GM18951 (cell line): ENCODE measurements at regions not wholly inside any gene's neighbourhood (a gene's known extent, or its start where the extent isn't known, plus 50 kb on each side); places are given as distances from the start of the nearest gene placed in this dataset.

Experiments
- POLR2A ChIP-seq: IDR thresholded peaks from 4 replicates; pipeline ENCODE4 v1.6.1; 2011; ENCODE audit warnings: mild to moderate bottlenecking; ENCODE audit not compliant: insufficient read length, insufficient read depth; ENCODE audit errors: extremely low read depth
- in situ Hi-C: fragments of 300-500 bp; cut with MboI; formaldehyde crosslinking; loops from one replicate; pipeline ENCODE4 v1.12.0; 2022; ENCODE audit warnings: low sequenced_read_pairs, mixed read lengths, inconsistent platforms; ENCODE audit not compliant: unreplicated experiment

DNA sequence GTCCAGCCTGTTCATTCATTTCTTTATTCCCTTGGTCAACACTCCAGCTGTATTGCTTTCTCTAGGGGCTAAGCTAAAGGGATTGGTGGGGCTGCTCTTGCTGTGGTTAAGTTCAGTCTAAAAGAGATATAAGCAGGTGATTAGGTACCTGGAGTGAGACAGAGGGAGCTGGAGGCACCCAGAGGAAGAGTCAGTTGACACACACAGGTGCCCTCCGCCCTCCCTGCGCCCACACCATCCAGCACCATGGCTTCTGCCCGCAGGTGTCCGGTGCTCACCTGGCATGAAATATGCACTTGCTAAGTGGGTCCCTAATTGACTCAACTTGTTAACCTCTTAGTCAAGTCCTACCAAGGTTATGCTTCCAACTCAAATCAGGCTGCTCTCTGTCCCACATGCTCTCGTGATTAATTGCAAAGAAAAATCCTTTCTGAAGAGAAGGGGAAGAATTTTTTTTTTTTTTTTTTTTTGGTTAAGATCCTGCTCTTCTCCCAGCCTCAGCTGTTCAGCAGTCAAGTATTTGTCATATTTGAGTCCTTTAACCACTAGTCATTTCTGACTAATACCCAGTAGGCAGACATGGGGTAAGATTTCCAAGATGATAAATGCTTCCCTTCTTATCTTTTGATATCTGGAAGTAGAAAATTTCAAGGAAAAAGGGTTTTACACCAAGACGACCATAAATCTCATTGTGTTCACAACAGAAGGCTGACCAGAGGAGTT lies 199.8 kb upstream of the WSCD1 start:
- in situ Hi-C loops, result no loop called here

DNA sequence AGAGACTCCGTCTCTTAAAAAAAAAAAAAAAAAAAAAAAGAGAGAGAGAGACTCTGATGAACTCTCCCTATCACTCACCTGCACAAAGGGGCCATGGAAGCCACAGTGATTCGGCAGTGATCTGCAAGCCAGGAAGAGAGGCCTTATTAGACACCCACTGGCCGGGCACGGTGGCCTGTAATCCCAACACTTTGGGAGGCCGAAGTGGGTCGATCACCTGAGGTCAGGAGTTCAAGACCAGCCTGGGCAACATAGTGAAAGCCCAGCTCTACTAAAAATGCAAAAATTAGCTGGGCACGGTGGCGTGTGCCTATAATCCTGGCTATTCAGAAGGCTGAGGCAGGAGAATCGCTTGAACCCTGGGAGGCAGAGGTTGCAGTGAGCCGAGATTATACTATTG lies 198.5 kb upstream of the WSCD1 start:
- in situ Hi-C loops, result no loop called here
- no peak for TF ChIP-seq POLR2A

More for the DNA sequence above, 199.8 kb upstream of the WSCD1 start:
- no peak for TF ChIP-seq POLR2A

DNA sequence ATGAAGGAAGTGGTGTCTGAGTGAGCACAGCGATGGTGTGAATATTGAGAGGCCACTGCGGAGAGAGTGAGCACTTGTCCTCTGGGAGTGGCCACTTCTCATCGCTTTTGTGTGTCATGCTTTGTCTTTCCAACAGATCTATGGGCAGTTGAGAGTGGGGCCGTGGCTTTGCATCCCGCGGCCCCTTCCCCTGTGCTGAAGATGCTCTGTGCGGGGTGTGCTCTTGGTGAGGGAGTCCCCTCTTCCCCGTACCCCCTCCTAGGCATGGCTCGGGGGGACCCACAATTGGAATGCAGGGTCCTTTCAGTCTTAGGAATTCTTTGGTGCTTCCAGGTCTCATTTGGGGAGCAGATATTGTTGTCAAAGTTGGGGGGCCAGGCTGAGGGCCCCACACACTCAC lies 197.3 kb upstream of the WSCD1 start:
- in situ Hi-C loops, result no loop called here
- no peak for TF ChIP-seq POLR2A

DNA sequence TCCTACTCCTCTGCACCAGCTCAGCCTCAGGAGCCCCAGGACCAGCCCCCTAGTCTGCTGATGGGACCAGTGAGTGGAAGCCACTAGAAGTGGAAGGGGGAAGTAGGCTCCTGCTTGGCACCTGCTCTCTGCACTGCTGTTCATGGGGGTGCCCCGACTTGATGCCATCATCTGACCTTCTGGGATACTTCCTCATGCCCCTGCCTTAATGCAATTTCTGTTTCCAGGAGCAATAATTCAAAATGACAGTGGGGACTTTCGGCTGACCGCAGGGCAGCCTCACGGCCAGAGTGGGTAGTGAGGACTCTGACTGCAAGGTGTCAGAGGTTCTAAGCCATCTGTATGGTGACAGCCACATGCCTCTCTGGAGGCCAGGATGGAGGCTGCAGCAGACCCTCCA lies 196.4 kb upstream of the WSCD1 start:
- no peak for TF ChIP-seq POLR2A
- in situ Hi-C loops, result no loop called here

DNA sequence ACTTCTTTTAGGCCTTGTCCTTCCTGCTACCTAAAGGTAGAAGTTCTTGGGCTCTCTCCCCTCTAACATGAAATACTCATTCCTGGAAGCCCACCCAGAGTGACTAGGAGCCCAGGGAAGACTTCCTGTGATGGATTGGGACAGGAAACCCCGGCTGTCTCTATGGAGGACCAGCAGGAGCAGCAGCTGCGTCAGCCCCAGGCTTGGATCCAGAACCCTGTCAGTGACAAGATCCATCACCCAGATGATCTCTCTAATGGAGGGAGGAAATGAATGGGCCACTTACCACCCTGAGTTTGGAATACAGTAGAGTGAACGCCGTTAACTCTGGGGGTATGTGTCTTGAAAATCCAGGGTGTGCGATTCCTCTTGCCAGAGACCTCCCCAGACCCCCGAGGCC lies 195.7 kb upstream of the WSCD1 start:
- no peak for TF ChIP-seq POLR2A
- in situ Hi-C loops, result no loop called here

DNA sequence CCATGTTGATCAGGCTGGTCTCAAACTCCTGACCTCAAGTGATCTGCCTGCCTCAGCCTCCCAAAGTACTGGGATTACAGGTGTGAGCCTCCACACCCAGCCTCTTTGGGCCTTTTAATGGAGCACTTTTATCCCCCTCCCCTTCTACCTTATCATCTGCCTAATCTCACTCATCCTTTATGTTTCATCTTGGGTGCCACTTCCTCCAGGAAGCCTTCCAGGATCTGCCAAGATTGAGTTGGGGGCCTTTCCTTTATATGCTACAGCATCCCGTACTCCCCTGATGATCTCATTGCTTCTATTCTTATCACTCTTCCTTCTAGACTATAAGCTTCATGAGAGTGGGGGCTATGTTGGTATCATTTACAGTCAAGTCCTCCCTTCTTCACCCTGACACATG lies 192.8 kb upstream of the WSCD1 start:
- TF ChIP-seq POLR2A, result no peak
- in situ Hi-C loops, result no loop called here

DNA sequence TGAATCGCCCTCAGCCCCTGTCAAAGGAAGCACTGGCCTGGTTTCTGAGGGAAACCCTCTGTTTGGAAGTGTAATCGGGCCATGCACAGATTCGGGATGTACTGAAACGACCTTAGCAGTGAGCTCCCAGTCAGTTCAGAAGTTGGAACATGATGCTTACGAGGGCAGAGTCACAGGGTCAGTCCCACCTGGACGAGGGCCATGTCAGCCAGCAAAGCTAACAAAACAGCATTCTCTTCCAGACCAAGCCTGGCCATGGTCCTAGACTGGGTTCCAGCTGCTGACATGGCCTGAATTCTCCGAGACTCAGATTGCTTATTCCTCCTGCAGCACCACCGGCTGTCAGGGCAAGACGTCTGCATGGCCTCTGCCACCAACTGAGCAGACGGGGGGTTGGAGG lies 192.2 kb upstream of the WSCD1 start:
- in situ Hi-C loops, result no loop called here
- no peak for TF ChIP-seq POLR2A

DNA sequence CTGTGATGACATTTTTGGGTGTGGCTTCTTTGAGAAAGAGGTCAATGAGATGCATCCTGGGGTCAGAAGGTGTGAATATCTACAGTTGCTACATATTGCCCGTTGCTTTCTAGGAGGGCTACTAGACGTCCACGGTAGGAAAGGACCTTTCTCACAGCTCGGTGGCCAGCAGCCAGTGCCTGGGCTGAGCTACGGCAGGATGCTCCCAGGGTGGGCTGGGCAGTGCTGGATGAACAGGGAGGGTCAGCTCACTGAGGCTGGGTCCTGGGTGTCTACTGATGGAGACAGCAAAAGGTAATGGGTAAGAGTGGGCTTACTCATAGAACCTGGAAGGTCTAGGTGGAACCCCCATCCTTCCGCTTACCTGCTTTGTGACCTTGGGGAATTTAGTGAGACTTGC lies 188.3 kb upstream of the WSCD1 start:
- TF ChIP-seq POLR2A, result no peak
- in situ Hi-C loops, result no loop called here

DNA sequence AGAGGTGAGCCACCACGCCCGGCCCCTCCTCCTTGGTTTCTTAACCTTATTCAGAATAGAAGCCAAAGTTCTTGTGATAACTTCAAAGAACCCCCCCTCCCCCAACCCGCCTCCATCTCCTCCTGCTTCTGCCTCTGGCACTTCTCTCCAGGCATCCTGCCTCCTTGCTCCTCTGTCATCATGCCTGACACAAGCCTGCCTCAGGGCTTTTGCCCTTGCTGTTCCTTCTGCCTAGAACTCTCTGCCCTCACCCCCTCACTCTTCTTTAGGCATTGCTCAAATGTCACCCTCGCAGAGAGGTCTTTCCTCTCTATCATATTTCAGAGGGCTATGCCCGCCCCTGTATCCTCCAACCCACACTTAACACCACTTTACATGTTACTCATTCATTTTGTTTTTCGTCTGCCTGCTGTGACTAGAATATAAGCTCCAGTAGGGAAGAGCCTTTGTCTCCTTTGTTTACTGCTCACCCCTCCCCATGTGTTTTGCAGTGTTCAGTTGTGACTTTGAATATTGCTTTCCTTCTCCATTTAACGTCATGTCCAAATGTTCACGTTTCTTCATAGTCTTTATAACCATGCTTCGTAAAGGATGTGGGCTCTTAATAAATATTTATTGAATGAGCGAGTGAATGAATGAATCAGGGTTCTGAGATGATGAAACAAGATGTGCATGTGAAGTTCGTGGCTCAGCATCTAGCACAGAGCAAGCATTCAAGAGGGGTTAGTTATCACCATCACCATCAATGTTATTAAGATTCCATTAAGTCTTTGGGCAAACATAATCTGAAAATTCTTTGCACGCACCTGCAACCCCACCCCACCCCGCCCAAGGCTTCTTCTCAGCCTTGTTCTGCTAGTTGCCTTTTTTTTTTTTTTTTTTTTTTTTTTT lies 186.2 kb upstream of the WSCD1 start:
- TF ChIP-seq POLR2A, result no peak
- in situ Hi-C loops, result no loop called here

DNA sequence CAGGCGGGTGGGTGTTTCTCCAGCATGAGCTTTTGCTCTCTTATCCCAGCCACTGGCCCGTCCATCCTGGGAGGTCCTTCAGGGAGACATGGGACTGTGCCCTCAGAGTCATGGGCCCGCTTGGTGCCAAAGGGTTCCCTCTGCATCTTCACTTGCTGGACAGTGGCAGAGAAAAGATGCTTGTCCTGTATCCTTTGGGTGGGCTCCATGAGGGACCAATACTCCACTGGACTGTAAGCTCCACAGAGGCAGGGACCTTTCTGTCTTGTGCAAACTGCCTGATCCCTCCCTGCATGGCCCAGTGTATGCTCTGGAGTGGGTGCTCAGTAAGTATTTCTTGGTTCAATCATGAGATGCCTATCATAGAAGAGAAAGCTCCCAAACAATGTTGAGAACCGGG lies 184.8 kb upstream of the WSCD1 start:
- in situ Hi-C loops, result no loop called here
- no peak for TF ChIP-seq POLR2A

DNA sequence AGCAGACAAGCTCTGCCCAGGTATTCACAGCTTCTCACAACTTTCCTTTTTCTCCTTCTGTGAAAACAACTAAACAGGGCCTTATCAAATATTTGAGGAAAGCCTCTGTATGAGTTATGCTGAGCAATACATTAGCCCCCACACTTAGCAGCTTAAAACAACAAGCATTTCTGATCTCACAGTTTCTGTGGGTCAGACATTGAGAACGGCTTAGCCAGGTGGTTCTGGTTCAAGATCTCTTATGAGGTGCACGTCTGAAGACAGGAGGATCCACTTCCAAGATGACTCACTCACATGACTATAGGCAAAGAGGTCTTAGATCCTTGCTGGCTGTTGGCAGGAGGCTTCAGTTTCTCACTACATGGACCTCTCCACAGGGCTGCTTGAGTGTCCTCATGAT lies 181.4 kb upstream of the WSCD1 start:
- TF ChIP-seq POLR2A, result no peak
- in situ Hi-C loops, result no loop called here

DNA sequence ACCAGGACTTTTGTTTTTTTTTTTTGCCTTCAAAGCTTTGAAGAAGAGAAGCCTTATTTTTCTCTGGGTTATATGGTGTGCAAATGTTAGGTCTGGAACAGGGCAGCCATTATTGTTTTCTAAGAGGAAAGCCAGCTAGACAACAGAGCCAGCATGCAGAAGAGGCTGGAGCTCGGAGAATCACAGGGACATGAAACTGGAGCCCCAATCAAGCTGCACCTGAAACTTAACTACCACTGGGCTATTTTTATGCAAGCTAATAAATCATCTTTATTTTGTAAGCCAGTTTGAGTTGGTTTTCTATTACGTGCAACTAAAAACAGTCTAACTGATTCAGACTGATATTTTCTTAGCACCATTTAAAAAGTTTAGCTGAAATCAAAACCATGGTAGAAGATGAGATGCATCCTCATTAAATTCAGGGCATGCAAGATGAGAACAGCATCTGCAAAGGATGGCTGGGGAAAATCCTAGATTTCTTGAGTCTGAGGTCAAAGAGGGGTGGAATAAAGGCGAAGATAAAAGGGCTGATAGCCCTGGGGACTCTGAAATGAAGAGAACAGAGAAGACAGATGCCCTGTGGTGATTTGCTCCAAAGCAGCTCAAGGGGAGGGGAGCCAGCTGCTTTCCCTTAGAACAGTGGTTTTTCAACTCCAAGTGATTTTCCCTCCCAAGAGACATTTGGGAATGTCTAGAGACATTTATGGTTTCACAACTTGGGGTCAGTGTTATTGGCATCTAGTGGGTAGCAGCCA lies 177.1 kb upstream of the WSCD1 start:
- no peak for TF ChIP-seq POLR2A
- in situ Hi-C loops, result no loop called here

DNA sequence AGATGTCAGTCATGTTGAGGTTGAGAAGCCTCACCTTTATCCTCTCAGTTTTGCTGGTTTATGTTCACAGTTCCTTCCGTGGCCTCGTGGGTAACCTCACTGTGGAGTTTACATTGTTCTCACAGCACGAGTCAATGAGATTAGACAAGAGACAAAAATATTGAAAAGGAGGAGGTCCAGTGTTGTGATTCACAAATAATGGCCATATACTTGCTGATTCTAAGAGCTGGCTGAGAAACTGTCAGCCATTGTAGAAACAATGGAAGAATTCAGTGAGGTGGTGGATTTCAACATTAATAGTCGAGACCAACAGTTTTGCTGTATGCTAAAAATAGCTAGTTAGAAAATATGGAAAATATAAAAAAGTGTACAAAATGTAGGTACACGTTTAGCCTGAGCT lies 176.4 kb upstream of the WSCD1 start:
- no peak for TF ChIP-seq POLR2A
- in situ Hi-C loops, result no loop called here
